T-helper 1 cell (primary cell): ENCODE measurements at regions not wholly inside any gene's neighbourhood (a gene's known extent, or its start where the extent isn't known, plus 50 kb on each side); places are given as distances from the start of the nearest gene placed in this dataset.
"Not testable (repeated sequence)": the region's sequence is repeated elsewhere in the genome, so short reads cannot be mapped to it uniquely, and the experiment has no call there.

Experiments
- DNase-seq, 5 donors: peaks; one replicate each; pipeline ENCODE4 v3.0.0-alpha.2; 2012 to 2020

GRCh38 chr6:112522587-112522986 lies 175.5 kb downstream of the RFPL4B start:
- DNase-seq = no peak

- DNase-seq = no peak
Measured at GRCh38 chr6:112524071-112524470, 176.9 kb downstream of the RFPL4B start.

- DNase-seq = no peak
Measured at GRCh38 chr6:112525749-112526148, 178.6 kb downstream of the RFPL4B start.

GRCh38 chr6:112526594-112526993 lies 179.5 kb downstream of the RFPL4B start:
- no peak for DNase-seq

- DNase-seq = not testable (repeated sequence)
Measured at GRCh38 chr6:112528306-112528705, 181.2 kb downstream of the RFPL4B start.

GRCh38 chr6:112535816-112536215 lies 188.7 kb downstream of the RFPL4B start:
- DNase-seq = no peak

GRCh38 chr6:112539355-112539754 lies 192.2 kb downstream of the RFPL4B start:
- no peak for DNase-seq

GRCh38 chr6:112541847-112542246 lies 194.7 kb downstream of the RFPL4B start:
- not testable (repeated sequence) for DNase-seq

- not testable (repeated sequence) for DNase-seq
Measured at GRCh38 chr6:112547321-112548085, 200.4 kb downstream of the RFPL4B start.

GRCh38 chr6:112549749-112550148 lies 202.6 kb downstream of the RFPL4B start:
- no peak for DNase-seq

- DNase-seq = no peak
Measured at GRCh38 chr6:112557435-112557834, 210.3 kb downstream of the RFPL4B start.

GRCh38 chr6:112557961-112558360 lies 210.8 kb downstream of the RFPL4B start:
- DNase-seq = no peak

GRCh38 chr6:112560651-112561050 lies 213.5 kb downstream of the RFPL4B start:
- DNase-seq = no peak

GRCh38 chr6:112562301-112563231 lies 215.4 kb downstream of the RFPL4B start:
- DNase-seq = no peak

GRCh38 chr6:112563368-112563767 lies 216.2 kb downstream of the RFPL4B start:
- no peak for DNase-seq

- DNase-seq = no peak
Measured at GRCh38 chr6:112568066-112568465, 220.9 kb downstream of the RFPL4B start.

- DNase-seq = no peak
Measured at GRCh38 chr6:112571488-112572270, 224.5 kb downstream of the RFPL4B start.

GRCh38 chr6:112574190-112574589 lies 227.1 kb downstream of the RFPL4B start:
- DNase-seq = no peak

GRCh38 chr6:112575309-112575834 lies 228.2 kb downstream of the RFPL4B start:
- no peak for DNase-seq

GRCh38 chr6:112576423-112576822 lies 229.3 kb downstream of the RFPL4B start:
- DNase-seq = no peak

- no peak for DNase-seq
Measured at GRCh38 chr6:112579601-112580000, 232.5 kb downstream of the RFPL4B start.

- DNase-seq = no peak
Measured at GRCh38 chr6:112581015-112581414, 233.9 kb downstream of the RFPL4B start.

GRCh38 chr6:112590326-112590725 lies 243.2 kb downstream of the RFPL4B start:
- DNase-seq = no peak
